ENCODE measurements at regions not wholly inside any gene's neighbourhood (a gene's known extent, or its start where the extent isn't known, plus 50 kb on each side); places are given as distances from the start of the nearest gene placed in this dataset.
"Not testable (repeated sequence)": the region's sequence is repeated elsewhere in the genome, so short reads cannot be mapped to it uniquely, and the experiment has no call there.

- Histone ChIP-seq H3K4me3 (no peak overlapping the region), H3K9me3 (no peaks in the 10 kb centered on the region), H3K27ac (no peak overlapping the region), H3K36me3 (no peaks in the 10 kb centered on the region), H3K4me1 (ENCODE audit: control insufficient read depth in 1 of 2, low read depth in 2 of 2) (no peaks in the 10 kb centered on the region), H3K27me3 (replicated peaks; ENCODE audit: insufficient read depth) (no peaks in the 10 kb centered on the region)
- TF ChIP-seq CTCF (IDR thresholded peaks at IDR 0.05) = no peak
- no peak for DNase-seq (ENCODE audit: low spot score)
- no peak for ATAC-seq (ENCODE audit: insufficient number of reproducible peaks, low FRiP score, low read depth)
Measured at GRCh38 chr13:67518785-67519184, 288.6 kb upstream of the PCDH9 start.

- no peak overlapping the region for H3K4me3 ChIP-seq
- H3K27ac ChIP-seq = no peak overlapping the region
- no peaks in the 10 kb centered on the region for H3K4me1 ChIP-seq (ENCODE audit: control insufficient read depth in 1 of 2, low read depth in 2 of 2)
- no peak for TF ChIP-seq CTCF (IDR thresholded peaks at IDR 0.05)
- ATAC-seq (ENCODE audit: insufficient number of reproducible peaks, low FRiP score, low read depth) = no peak
- no peaks in the 10 kb centered on the region for H3K9me3 ChIP-seq
- no peaks in the 10 kb centered on the region for H3K27me3 ChIP-seq (replicated peaks; ENCODE audit: insufficient read depth)
- DNase-seq (ENCODE audit: low spot score) = no peak
- no peaks in the 10 kb centered on the region for H3K36me3 ChIP-seq
Measured at GRCh38 chr13:67515895-67516294, 285.8 kb upstream of the PCDH9 start.

GRCh38 chr13:67509018-67509417, 278.9 kb upstream of the PCDH9 start:
- no peak for TF ChIP-seq CTCF (IDR thresholded peaks at IDR 0.05)
- DNase-seq (ENCODE audit: low spot score) (no peak), ATAC-seq (ENCODE audit: insufficient number of reproducible peaks, low FRiP score, low read depth) (no peak)
- Histone ChIP-seq H3K4me3 (no peak overlapping the region), H3K27ac (no peak overlapping the region), H3K27me3 (replicated peaks; ENCODE audit: insufficient read depth) (no peaks in the 10 kb centered on the region), H3K36me3 (no peaks in the 10 kb centered on the region), H3K9me3 (no peaks in the 10 kb centered on the region), H3K4me1 (ENCODE audit: control insufficient read depth in 1 of 2, low read depth in 2 of 2) (no peaks in the 10 kb centered on the region)

GRCh38 chr13:67508275-67508674, 278.1 kb upstream of the PCDH9 start:
- H3K9me3 ChIP-seq; H3K36me3 ChIP-seq; H3K4me1 ChIP-seq (ENCODE audit: control insufficient read depth in 1 of 2, low read depth in 2 of 2); H3K4me3 ChIP-seq; DNase-seq (ENCODE audit: low spot score); H3K27me3 ChIP-seq (replicated peaks; ENCODE audit: insufficient read depth); ATAC-seq (ENCODE audit: insufficient number of reproducible peaks, low FRiP score, low read depth); H3K27ac ChIP-seq: not testable (repeated sequence)

- Histone ChIP-seq H3K27me3 (replicated peaks; ENCODE audit: insufficient read depth) (no peaks in the 10 kb centered on the region), H3K4me3 (no peak overlapping the region), H3K9me3 (no peaks in the 10 kb centered on the region), H3K36me3 (no peaks in the 10 kb centered on the region), H3K27ac (no peak overlapping the region), H3K4me1 (ENCODE audit: control insufficient read depth in 1 of 2, low read depth in 2 of 2) (no peaks in the 10 kb centered on the region)
- ATAC-seq (ENCODE audit: insufficient number of reproducible peaks, low FRiP score, low read depth) (no peak), DNase-seq (ENCODE audit: low spot score) (no peak)
- no peak for TF ChIP-seq CTCF (IDR thresholded peaks at IDR 0.05)
Measured at GRCh38 chr13:67506407-67506806, 276.3 kb upstream of the PCDH9 start.

GRCh38 chr13:67505376-67505775, 275.2 kb upstream of the PCDH9 start:
- no peaks in the 10 kb centered on the region for H3K4me1 ChIP-seq (ENCODE audit: control insufficient read depth in 1 of 2, low read depth in 2 of 2)
- no peaks in the 10 kb centered on the region for H3K36me3 ChIP-seq
- H3K27me3 ChIP-seq (replicated peaks; ENCODE audit: insufficient read depth) = no peaks in the 10 kb centered on the region
- no peaks in the 10 kb centered on the region for H3K9me3 ChIP-seq
- DNase-seq (ENCODE audit: low spot score) (no peak), ATAC-seq (ENCODE audit: insufficient number of reproducible peaks, low FRiP score, low read depth) (no peak)
- no peak overlapping the region for H3K27ac ChIP-seq
- TF ChIP-seq CTCF (IDR thresholded peaks at IDR 0.05) = no peak
- no peak overlapping the region for H3K4me3 ChIP-seq
